SHP77 treated with DMSO at 0.1 percent for 48 hours (cell line): ENCODE measurements at regions not wholly inside any gene's neighbourhood (a gene's known extent, or its start where the extent isn't known, plus 50 kb on each side); places are given as distances from the start of the nearest gene placed in this dataset.
"Not testable (repeated sequence)": the region's sequence is repeated elsewhere in the genome, so short reads cannot be mapped to it uniquely, and the experiment has no call there.

Source experiments
- DNase-seq: peaks from one replicate; lab custom pipeline; 2025; lab: John Stamatoyannopoulos, UW

DNA sequence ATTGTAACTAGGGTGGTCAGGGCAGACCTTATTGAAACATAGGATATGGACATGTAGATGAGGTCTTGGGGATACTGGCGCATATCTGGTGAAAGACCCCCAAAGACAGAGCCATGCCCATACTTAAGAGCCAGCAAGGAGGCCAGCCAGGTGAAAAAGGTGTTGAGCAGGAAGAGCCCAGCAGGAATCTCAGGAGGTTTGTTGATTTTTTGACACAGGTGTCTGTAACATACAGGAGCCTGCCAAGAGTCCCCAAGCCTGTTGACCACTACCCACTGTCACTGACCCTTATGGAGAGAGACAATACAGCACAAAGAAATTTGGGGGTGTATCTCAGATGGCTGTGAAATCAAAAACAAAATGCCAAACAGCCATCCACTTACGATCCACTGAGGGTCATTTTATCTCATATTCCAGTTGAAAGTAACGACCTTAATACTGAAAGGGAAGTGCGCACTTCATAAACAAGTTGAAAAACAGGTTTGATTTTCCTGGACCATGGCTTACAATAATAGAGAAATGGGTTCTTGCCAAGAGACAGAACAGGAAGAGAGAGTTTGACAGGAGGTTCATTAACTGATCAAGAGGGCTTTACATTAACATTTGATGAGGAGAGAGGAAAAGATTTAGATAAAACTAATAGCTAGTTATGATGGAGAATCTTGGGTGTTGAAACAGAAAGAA lies 163.6 kb downstream of the GLUL start:
- no peak for DNase-seq

DNA sequence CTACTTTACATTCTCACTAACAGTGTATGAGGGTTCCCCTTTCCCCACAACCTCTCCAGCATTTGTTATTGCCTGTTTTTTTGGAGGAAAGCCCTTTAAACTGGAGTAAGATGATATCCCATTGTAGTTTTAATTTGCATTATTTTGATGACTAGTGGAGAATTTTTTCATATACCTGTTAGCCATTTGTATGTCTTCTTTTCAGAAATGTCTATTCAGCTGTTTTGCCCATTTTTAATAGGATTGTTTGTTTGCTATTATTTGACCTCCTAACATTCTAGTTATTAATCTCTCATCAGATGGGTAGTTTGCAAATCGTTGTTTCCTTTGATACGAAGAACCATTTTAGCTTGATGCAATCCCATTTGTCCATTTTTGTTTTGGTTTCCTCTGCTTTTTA lies 165.0 kb downstream of the GLUL start:
- no peak for DNase-seq

DNA sequence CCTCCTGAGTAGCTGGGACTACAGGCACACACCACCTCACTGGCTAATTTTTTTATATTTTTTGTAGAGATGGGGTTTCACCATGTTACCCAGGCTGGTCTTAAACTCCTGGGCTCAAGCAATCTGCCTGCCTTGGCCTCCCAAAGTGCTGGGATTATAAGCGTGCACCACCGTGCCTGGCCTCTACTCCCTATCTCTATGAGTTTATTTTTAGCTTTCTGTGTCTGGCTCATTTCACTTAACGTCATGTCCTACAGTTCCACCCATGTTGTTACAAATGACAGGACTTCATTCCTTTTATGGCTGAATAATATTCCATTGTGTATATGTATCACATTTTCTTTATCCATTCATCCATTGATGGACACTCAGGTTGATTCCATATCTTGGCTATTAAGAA lies 164.2 kb upstream of the ZNF648 start:
- not testable (repeated sequence) for DNase-seq

DNA sequence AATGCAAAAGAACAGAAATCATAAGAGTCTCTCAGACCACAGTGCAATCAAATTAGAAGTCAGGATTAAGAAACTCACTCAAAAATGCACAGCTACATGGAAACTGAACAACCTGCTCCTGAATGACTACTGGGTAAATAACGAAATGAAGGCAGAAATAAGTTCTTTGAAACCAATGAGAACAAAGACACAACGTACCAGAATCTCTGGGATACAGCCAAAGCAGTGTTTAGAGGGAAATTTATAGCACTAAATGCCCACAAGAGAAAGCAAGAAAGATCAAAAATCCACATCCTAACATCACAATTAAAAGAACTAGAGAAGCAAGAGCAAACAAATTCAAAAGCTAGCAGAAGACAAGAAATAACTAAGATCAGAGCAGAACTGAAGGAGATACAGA lies 160.5 kb upstream of the ZNF648 start:
- not testable (repeated sequence) for DNase-seq

DNA sequence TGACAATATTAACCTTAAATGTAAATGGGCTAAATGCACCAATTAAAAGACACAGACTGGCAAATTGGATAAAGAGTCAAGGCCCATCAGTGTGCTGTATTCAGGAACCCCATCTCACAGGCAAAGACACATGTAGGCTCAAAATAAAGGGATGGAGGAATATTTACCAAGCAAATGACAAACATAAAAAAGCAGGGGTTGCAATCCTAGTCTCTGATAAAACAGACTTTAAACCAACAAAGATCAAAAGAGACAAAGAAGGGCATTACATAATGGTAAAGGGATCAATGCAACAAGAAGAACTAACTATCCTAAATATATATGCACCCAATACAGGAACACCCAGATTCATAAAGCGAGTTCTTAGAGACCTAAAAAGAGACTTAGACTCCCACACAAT lies 159.9 kb upstream of the ZNF648 start:
- not testable (repeated sequence) for DNase-seq

DNA sequence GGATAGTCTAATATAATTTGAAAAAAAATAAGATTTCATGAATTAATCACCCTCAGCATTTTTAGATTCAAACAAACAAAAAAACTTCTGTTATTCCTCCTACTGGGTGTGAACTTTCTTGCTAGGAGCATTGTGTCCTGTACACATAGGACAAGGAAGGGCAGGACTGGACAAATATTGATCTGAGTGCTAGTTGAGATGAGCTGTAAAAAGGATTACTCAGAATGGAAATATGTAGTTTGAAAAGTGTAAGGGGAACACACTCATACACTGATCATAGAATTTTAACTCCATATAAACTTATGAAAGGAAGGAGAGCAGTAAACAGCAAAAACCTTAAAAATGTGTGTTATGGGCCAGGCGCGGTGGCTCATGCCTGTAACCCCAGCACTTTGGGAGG lies 156.5 kb upstream of the ZNF648 start:
- DNase-seq, result no peak

DNA sequence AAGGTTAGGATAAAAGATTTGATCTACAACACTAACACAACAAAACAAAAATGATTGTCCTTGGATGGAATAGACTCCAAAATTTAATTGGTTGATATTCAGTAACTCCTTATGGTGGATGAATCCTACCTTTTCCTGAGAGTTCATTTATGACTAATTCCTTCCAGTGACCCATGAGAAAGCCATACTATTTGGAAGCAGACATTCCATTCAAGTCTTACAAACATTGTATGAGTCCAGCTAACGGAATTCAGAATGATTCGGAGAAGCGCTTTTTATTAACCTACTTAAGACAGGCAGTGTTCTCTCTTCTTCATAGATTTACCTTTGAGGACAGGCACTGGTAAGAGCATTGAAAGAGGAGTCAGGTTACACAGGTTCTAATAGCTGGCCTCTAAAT lies 155.6 kb upstream of the ZNF648 start:
- DNase-seq, result no peak

DNA sequence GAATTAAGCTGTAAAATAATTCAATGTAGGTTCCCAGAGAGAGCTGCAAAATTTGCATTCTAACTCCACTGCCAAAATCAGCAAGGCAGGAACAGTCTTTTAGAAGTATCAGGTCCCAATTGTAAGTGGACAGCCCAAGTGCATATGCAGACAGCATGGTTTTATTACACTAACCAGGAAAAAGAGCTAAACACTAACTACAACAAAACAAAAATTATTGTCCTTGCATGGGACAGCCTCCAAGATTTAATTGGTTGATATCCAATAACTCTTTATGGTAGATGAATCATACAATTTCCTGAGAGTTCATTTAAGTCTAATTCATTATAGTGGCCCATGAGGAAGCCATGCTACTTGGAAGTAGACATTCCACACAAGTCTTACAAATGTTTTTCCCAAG lies 154.3 kb upstream of the ZNF648 start:
- DNase-seq, result no peak

DNA sequence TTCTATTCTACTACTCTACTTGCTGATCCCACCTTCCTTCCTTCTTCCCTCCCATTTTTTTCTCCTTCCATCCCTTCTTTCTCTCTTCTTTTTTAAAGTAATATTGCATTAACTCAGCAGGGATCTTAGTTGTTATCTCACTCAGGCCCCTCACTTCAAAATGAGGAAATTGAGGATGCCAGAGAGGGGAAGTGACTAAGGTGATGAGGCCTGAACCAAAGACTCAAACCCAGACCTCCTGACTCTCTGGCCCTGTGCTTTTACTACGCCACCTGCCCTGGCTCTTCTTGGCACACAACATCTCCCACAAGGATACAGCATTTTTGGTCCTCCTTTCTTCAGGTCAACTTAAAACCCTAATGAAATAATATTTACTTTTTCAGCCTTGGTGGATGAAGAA lies 151.7 kb upstream of the ZNF648 start:
- no peak for DNase-seq

DNA sequence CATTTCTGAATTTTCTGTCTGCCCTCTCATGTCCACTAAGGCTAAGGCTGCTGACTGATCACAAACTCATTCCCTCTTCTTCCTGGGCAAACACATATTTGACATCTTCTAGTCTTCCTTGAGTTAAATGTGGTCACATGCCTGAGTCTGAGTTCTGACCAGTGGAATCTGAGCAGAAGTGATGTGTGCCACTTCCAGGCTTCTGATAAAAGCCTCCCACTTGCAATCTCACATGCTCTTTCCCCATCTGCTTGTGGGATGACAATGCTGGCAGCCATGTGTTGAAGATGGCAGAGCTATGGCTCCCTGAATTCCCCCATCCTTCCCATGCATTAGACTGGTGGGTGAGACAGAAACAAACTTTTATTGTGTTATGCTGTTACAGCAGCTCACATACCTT lies 149.9 kb upstream of the ZNF648 start:
- no peak for DNase-seq

DNA sequence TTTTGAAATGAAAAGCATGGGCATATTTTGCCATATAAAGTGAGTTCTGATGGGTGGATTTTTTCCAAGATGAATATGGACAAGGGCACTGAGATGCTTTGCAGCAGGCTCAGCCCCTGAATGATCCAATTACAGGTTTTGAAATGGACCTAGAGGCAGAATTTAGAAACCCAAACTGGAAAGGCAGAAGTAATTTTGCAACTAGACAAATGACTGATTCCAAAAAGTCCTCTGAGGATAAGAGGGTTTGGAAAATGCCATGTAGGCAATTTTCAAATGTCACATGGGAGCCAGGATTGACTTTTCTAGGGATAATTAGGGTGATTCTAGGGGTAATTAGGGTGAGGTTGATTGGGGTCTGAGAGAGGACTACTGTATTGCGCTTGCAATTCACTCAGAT lies 148.9 kb upstream of the ZNF648 start:
- no peak for DNase-seq

DNA sequence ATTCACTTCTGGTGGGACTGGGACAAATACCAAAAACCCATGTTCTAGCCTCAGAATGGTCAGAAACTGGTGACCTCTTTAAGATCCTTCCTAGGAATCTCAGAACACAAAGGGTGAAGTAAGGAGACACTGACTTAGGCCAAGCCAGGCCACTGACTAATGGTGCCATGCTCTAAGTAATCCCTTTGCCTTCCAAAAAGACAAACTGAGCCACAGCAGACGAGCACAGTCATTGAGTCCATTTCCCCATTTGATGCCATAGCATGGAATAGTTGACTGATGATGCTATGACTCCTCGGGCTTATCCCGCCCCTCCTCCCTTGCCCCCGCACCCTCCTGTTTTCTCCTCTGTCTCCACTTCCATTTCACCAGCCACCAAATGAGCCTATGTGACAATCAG lies 145.8 kb upstream of the ZNF648 start:
- no peak for DNase-seq

DNA sequence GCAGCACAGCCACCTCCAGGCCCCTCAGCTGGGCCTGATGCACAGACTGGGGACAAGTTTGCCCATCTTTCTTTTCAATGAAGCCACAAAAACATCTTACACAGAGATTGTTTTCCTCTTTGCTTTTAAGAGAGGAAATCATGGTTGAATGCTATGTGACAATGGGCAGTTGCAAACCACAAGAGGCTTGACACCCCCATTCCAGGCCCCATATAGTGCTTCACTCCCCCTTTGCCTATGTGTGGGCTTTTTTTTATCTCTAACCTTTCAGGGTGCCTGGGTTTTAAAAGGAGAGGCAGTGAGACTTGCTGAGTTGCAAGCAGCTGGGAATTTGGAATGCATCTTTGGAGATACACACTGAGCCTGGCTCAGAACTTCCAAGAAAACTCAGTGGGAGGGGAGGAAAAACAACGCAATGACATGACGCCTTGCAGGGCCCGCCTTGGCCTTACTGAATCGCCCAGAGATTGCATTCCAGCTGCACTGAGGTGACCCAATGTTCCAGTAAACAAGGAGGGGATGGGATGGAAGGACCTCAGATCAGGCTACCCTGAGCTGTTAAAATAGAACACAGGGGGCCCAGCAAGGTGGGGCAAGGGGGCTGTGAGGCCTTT lies 145.2 kb upstream of the ZNF648 start:
- no peak for DNase-seq

DNA sequence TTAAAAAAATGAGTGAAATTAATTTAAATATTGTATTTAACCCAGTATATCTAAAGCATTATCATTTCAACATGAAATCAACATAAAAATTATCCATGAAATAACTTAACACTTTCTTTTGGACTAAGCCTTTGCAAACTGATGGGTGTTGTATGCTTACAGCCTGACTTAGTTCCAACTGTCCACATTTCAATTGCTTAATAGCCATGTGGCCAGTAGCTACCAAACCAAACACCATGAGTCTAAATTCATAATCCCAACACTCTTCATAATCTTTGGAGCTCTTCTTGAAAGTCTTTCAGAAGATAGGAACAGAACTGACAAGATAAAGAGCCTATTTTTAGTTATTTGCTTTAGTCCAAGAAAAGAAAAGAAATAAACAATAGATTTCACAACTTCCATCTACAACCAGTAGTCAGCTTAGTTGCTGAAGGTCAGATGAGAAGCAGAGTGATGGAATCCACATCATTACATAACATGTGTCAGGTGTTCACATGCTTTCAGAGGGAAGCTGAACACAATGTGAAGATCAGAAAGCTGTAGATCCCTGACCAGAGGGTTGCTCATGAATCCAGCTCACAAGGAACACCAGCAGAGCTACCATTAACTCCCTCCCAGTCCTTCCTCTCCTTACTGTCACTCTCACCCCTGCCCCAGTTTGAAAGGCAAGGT lies 144.0 kb upstream of the ZNF648 start:
- DNase-seq, result no peak

DNA sequence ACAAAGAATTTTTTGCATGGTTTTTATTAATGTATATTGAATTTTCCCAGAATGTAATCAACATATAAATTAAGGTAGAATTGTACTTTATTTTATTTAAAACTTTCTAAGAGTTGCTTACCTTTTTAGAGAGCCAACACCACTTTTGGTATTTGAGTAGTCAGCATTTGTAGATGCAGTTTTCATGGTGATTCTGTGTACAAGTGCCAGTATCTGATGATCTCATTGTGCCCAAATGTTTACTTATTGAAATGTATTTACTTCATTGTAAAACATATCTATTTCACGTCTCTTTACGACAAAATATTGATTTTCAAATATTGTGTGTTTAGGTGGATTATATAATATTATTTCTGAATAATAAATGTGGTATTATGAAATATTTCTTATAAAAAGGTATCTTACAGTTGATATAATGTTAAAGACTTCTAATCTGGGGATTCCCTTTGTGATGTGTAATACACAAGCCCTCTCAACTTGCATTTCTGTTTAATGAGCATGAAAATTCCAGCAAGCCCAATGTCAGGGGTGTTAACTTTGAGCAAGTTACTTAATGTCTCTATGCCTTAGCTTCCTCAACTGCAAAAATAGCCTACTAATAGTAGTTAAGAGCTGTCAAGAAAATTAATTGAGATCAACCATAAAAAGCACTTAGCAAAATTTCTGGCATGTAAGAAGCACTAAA lies 141.8 kb upstream of the ZNF648 start:
- no peak for DNase-seq

DNA sequence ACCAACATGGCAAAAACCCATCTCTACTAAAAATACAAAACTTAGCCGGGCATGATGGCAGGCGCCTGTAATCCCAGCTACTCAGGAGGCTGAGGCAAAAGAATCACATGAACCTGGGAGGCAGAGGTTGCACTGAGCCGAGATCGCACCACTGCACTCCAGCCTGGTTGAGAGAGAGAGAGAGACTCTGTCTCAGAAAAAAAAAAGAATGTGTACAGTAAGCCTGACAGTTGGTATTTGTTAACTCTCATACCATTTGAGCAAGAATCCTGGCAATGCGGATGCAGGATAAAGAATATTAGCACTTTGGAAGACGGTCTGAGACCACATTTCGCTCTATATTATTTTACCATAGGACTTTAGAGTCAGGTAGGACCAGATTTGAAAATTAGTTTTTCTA lies 140.0 kb upstream of the ZNF648 start:
- DNase-seq, result not testable (repeated sequence)

DNA sequence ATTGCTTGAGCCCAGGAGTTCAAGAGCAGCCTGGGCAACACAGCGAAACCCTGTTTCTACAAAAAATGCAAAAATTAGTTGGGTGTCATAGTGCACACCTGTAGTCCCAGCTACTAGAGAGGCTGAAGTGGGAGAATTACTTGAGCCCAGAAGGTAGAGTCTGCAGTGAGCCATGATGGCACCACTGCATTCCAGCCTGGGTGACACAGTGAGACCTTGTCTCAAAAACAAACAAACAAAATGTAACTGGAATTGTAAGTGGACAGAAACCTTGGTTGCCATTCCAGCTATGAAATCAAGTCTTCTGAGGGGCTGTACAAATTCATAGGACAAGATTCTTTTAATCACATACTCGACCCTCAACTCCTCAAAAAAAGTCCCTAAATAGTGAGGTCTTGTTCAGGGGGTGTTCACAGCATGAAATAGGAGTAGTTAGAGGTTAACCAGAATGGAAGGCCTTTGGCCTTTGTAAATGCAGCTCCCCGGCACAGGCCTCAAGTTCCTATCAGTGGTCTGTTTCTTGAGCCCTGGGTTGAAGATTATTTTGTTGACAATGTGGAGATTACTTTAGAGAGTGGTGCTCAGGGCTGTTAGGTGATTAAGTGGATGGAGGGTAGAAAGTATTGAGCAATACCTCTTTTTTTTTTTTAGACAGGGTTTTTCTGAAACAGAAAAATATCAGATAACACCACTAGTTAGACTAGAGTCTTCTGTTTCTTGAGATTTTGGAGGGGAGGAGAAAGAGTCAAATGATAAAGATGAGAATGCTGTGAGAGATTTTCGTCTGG lies 138.7 kb upstream of the ZNF648 start:
- DNase-seq, result no peak

DNA sequence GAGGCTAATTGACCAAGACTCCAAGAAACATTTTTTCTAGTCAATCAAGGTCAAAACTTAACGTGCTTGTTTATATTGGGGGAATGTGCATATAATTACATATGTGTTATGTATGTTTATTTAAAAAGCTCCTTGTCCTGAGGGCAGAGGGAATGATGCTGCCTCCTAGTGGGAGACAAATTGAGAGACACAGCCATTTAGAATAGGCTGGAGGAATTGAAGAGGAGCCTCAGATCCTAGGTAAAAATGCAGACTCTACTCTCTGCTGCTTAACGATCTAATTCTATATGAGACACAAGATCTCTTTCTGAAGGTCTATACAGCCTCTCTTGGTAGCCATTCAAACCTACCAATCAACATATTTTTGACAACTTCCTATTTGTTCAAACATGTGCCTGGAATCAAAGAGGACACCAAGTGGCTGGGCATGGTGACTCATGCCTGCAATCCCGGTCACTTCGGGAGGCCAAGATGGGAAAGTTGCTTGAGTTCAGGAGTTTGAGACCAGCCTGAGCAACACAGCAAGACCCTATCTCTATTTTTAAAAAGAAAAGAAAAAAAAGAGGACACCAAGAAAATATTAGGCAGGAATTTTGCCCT lies 136.6 kb upstream of the ZNF648 start:
- no peak for DNase-seq

DNA sequence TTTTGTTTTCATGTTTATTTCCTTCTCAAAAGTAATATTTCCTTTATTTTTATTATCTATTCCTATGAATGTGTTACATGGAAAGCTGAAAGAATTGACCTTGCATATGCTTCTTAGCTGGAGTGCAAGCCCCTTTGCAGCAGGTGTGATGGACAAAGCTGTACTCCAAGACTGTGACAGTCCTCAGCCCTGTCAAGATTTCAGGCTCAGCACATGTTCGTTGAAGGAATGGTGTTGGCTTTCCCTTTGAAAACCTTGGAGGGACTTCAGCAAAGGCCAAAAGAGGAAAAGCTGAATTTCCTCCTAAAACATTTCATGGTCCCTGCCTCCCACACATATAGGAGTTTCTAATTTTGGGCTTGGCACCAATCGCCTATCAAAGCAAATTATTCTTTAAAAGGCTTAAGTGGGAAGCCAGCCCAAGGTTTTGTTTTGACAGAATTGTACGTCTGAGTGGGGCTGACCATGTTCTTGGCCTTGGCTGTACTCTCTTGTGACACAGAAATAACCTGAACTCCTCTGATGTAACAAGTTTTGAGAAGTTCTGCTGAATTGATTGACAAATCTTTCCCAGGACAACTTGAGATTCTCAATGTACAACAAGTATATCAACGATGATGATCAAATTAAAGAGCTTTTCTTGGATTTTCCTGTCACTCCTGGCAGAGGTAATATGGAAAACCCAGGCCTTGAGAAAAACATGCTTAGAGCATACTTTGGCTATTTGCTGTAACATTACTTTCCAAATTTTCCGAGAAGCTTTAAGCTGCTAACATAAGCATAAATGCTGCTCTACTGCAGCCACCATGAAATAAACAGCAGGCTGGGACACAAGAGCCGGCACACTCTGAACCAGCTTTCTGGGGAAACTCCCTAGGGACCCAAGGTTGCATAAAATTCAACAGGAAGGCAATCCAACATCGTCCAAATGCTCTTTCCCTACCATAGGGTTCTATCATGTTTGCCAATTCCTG lies 135.7 kb upstream of the ZNF648 start:
- no peak for DNase-seq

DNA sequence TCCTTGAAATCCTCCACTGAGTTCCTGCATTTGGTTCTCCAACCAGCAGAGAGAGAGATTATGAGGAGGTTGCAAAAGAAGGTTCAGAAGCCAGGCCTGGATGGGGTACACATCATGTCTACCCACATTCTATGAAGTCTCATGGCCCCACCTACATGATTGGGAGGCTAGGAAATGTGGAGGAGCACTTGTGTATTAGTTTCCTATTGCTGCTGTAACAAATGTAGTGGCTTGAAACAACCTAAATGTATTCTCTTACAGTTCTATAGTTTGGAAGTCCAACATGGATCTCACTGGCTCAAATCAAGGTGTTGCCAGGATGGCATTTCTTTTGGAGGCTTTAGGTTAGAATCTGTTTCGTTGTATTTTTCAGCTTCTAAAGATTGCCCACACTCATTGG lies 134.2 kb upstream of the ZNF648 start:
- DNase-seq, result no peak
